ENCODE measurements at regions not wholly inside any gene's neighbourhood (a gene's known extent, or its start where the extent isn't known, plus 50 kb on each side); places are given as distances from the start of the nearest gene placed in this dataset.

- TF ChIP-seq CTCF (IDR thresholded peaks at IDR 0.05; ENCODE audit: low read length) (no peak), EZH2 (IDR thresholded peaks at IDR 0.05; ENCODE audit: borderline replicate concordance, low read length) (no peak)
These were observed 144.9 kb downstream of the KLF12 start for GRCh38 chr13:73989244-73989843.
